ENCODE measurements at regions not wholly inside any gene's neighbourhood (a gene's known extent, or its start where the extent isn't known, plus 50 kb on each side); places are given as distances from the start of the nearest gene placed in this dataset.

DNA sequence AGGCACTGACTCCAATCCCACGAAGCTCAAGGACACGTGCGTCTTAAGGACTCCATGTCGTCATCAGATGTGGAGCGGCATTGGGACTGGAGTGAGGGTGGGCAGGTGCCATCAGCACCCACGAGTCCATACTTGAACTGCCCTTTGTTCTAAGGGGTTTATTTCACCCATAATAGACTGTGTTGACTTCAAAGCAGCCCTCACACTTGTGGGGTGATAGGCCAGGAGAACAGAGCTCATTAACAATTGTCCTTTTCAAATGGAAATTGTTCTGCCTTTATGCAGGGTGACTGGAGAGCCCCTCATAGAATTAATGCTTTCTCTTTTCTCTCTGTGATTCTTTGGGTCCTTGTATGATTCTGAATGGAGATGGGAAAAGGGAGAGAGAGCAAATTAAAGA lies 376.9 kb upstream of the MGMT start:
- peaks cover 0 to 1% (median 0%) of the 10 kb centered on the region in 4 donors for H3K9me3 ChIP-seq (ENCODE audit: control insufficient read depth in 4 of 4, low read length in 3 of 4)
- no peak overlapping the region for H3K9ac ChIP-seq (ENCODE audit: low read depth in 1 of 2, low read length in 2 of 2)
- 91% methylated on average over 6 of the region's 6 CpGs for WGBS
- H3K36me3 ChIP-seq (ENCODE audit: control insufficient read depth in 4 of 4, insufficient read depth in 3 of 4, low read depth in 1 of 4, low read length in 3 of 4): no peaks in the 10 kb centered on the region
- no peak for TF ChIP-seq YY1 (IDR thresholded peaks at IDR 0.05)
- TF ChIP-seq RAD21 (IDR thresholded peaks at IDR 0.05): no peak
- TF ChIP-seq EGR1 (IDR thresholded peaks at IDR 0.05; ENCODE audit: low read depth in 2 of 2): no peak
- no peak for TF ChIP-seq RXRA (IDR thresholded peaks at IDR 0.05)
- TF ChIP-seq FOXA2 (IDR thresholded peaks at IDR 0.05): no peak
- TF ChIP-seq FOXA1 (IDR thresholded peaks at IDR 0.05): no peak
- TF ChIP-seq, protein P1, sequence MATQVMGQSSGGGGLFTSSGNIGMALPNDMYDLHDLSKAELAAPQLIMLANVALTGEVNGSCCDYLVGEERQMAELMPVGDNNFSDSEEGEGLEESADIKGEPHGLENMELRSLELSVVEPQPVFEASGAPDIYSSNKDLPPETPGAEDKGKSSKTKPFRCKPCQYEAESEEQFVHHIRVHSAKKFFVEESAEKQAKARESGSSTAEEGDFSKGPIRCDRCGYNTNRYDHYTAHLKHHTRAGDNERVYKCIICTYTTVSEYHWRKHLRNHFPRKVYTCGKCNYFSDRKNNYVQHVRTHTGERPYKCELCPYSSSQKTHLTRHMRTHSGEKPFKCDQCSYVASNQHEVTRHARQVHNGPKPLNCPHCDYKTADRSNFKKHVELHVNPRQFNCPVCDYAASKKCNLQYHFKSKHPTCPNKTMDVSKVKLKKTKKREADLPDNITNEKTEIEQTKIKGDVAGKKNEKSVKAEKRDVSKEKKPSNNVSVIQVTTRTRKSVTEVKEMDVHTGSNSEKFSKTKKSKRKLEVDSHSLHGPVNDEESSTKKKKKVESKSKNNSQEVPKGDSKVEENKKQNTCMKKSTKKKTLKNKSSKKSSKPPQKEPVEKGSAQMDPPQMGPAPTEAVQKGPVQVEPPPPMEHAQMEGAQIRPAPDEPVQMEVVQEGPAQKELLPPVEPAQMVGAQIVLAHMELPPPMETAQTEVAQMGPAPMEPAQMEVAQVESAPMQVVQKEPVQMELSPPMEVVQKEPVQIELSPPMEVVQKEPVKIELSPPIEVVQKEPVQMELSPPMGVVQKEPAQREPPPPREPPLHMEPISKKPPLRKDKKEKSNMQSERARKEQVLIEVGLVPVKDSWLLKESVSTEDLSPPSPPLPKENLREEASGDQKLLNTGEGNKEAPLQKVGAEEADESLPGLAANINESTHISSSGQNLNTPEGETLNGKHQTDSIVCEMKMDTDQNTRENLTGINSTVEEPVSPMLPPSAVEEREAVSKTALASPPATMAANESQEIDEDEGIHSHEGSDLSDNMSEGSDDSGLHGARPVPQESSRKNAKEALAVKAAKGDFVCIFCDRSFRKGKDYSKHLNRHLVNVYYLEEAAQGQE (IDR thresholded peaks at IDR 0.05): no peak
- TF ChIP-seq HNF4G (IDR thresholded peaks at IDR 0.05): no peak
- TF ChIP-seq HNF4A (conservative IDR thresholded peaks at IDR 0.05): no peak
- TF ChIP-seq JUND (IDR thresholded peaks at IDR 0.05): no peak
- TF ChIP-seq, protein P2, sequence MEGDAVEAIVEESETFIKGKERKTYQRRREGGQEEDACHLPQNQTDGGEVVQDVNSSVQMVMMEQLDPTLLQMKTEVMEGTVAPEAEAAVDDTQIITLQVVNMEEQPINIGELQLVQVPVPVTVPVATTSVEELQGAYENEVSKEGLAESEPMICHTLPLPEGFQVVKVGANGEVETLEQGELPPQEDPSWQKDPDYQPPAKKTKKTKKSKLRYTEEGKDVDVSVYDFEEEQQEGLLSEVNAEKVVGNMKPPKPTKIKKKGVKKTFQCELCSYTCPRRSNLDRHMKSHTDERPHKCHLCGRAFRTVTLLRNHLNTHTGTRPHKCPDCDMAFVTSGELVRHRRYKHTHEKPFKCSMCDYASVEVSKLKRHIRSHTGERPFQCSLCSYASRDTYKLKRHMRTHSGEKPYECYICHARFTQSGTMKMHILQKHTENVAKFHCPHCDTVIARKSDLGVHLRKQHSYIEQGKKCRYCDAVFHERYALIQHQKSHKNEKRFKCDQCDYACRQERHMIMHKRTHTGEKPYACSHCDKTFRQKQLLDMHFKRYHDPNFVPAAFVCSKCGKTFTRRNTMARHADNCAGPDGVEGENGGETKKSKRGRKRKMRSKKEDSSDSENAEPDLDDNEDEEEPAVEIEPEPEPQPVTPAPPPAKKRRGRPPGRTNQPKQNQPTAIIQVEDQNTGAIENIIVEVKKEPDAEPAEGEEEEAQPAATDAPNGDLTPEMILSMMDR (IDR thresholded peaks at IDR 0.05; ENCODE audit: low read depth, low read length, missing input control): no peak
- no peak for TF ChIP-seq GABPA (IDR thresholded peaks at IDR 0.05 in 1 of 2, conservative IDR thresholded peaks at IDR 0.05 in 1 of 2)
- TF ChIP-seq, protein P3, sequence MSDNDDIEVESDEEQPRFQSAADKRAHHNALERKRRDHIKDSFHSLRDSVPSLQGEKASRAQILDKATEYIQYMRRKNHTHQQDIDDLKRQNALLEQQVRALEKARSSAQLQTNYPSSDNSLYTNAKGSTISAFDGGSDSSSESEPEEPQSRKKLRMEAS (IDR thresholded peaks at IDR 0.05): no peak
- TF ChIP-seq SP1 (IDR thresholded peaks at IDR 0.05): no peak
- TF ChIP-seq, protein P4, sequence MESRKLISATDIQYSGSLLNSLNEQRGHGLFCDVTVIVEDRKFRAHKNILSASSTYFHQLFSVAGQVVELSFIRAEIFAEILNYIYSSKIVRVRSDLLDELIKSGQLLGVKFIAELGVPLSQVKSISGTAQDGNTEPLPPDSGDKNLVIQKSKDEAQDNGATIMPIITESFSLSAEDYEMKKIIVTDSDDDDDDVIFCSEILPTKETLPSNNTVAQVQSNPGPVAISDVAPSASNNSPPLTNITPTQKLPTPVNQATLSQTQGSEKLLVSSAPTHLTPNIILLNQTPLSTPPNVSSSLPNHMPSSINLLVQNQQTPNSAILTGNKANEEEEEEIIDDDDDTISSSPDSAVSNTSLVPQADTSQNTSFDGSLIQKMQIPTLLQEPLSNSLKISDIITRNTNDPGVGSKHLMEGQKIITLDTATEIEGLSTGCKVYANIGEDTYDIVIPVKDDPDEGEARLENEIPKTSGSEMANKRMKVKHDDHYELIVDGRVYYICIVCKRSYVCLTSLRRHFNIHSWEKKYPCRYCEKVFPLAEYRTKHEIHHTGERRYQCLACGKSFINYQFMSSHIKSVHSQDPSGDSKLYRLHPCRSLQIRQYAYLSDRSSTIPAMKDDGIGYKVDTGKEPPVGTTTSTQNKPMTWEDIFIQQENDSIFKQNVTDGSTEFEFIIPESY (IDR thresholded peaks at IDR 0.05): no peak
- TF ChIP-seq TAF1 (conservative IDR thresholded peaks at IDR 0.05): no peak
- TF ChIP-seq, protein P5, sequence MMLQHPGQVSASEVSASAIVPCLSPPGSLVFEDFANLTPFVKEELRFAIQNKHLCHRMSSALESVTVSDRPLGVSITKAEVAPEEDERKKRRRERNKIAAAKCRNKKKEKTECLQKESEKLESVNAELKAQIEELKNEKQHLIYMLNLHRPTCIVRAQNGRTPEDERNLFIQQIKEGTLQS (IDR thresholded peaks at IDR 0.05): no peak
- no peak for TF ChIP-seq NR2F2 (IDR thresholded peaks at IDR 0.05)
- no peaks in the 10 kb centered on the region for H3K27me3 ChIP-seq (ENCODE audit: control insufficient read depth in 4 of 4, insufficient read depth in 4 of 4, low read length in 3 of 4)
- DNase-seq (ENCODE audit: low spot score): no peak
- no peak overlapping the region for H3K4me3 ChIP-seq (ENCODE audit: low read depth in 1 of 3, low read length in 3 of 3)
- no peak overlapping the region for H3K27ac ChIP-seq (ENCODE audit: low read depth in 1 of 2, low read length in 2 of 2)
- no peaks in the 10 kb centered on the region for H3K4me1 ChIP-seq (ENCODE audit: control insufficient read depth in 4 of 4, insufficient read depth in 4 of 4, low read length in 3 of 4)

Data from liver (tissue), 8 donors.